AG09309 (cell line): ENCODE measurements at regions not wholly inside any gene's neighbourhood (a gene's known extent, or its start where the extent isn't known, plus 50 kb on each side); places are given as distances from the start of the nearest gene placed in this dataset.

Experiments
- DNase-seq: peaks from one replicate; pipeline ENCODE4 v3.0.0-alpha.2; 2010; ENCODE audit warnings: low read depth
- H3K4me3 ChIP-seq: 2 replicates; pipeline ENCODE4 v1.5.1; 2011; ENCODE audit warnings: mild to moderate bottlenecking, low read depth, low read length, moderate library complexity; ENCODE audit not compliant: control insufficient read depth
- CTCF ChIP-seq: IDR thresholded peaks from 2 replicates; pipeline ENCODE4 v1.5.1; 2011; ENCODE audit warnings: mild to moderate bottlenecking, low read depth, low read length, inconsistent platforms; ENCODE audit not compliant: insufficient read depth, control insufficient read depth; ENCODE audit errors: missing control alignments

GRCh38 chr16:59146140-59146539 is 412.0 kb upstream of the GOT2 start:
- TF ChIP-seq CTCF, result no peak
- no peak for DNase-seq

DNA sequence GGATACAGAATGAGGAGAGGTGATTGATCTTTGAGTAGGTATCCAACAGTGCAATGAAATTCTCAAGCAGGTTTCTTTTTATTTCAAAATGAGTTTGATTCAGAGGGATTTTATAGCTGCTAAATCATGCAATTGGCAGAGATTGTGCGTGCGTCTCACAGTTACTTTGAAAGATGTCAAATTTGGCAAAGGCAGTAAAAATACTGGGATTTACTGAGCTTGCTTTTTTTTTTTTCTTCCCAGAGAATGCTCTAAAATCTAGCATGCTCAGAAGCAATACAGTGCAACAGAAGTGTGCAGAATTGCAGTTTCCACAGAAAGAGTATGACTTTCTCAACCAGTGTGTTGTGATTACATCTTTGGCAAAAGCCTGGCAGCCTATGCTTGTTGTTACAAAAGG is 410.7 kb upstream of the GOT2 start:
- TF ChIP-seq CTCF, result no peak
- H3K4me3 ChIP-seq, result no peak overlapping the region

More at GRCh38 chr16:59146140-59146539, 412.0 kb upstream of the GOT2 start:
- H3K4me3 ChIP-seq, result no peak overlapping the region

GRCh38 chr16:59144326-59144725 is 410.2 kb upstream of the GOT2 start:
- H3K4me3 ChIP-seq, result no peak overlapping the region
- TF ChIP-seq CTCF, result no peak
- DNase-seq, result no peak

More for the DNA sequence above, 410.7 kb upstream of the GOT2 start:
- no peak for DNase-seq

DNA sequence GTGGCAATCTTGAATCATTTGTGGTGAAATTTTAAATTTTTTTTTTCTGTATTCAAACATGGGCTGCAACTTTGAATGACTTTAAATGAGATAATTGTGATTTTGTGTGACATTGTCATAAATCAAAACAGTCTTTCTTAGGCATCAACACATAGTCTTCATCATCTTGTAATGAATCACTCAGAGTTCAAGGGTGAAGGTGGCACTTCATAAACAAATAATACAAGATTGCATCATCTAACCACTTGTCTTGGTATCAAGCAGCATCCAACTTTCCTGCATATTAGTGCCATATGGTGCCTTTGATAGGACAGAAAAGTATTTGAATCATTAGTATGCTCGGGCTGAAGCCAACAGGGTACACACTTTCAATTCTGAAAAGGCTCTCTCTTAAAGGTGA is 392.4 kb upstream of the GOT2 start:
- DNase-seq, result no peak
- TF ChIP-seq CTCF, result no peak
- no peak overlapping the region for H3K4me3 ChIP-seq

DNA sequence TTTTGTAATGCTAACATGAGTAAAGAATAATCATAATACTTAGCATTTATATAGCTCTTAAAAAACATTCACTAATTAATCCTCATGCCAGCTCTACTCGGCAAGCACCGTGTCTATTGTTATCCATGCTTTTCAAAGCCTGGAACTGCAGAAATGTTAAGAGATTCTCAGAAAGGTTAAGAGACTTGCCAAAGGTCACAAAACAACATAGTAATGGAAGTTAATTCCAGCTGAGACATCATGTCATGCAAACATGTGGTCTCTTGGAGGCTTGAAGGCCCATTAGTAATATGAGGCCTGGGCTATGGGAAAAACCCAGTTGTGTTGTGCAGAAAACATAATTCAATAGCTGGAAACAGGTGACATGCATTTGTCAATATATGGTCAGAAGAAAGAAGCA is 389.9 kb upstream of the GOT2 start:
- H3K4me3 ChIP-seq, result no peak overlapping the region
- no peak for DNase-seq
- TF ChIP-seq CTCF, result no peak

DNA sequence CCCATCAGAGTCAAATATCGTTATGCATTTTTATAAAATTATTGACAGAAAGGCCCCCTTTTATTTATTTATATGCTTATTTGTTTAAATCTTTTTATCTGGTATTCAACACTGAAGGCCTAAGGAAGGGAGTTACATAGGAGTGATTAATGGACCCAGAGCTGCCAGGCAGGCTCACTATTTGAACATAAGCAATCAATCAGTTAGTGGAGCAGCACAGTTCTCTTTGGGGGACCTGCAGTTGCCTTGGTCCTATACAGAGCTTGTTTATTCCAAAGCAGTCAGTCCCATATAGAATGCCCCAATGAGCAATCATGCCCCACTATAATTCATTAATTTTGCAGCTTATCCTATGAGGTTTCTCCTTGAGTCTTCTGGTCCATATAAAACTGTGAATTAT is 389.4 kb upstream of the GOT2 start:
- DNase-seq, result no peak
- no peak for TF ChIP-seq CTCF
- H3K4me3 ChIP-seq, result no peak overlapping the region

GRCh38 chr16:59122262-59122537 is 388.1 kb upstream of the GOT2 start:
- H3K4me3 ChIP-seq, result no peak overlapping the region
- DNase-seq, result no peak
- no peak for TF ChIP-seq CTCF
